GM19351 (cell line): ENCODE measurements at regions not wholly inside any gene's neighbourhood (a gene's known extent, or its start where the extent isn't known, plus 50 kb on each side); places are given as distances from the start of the nearest gene placed in this dataset.

Experiments used
- ATAC-seq: cut with Tn5 transposase; IDR thresholded peaks from one replicate; pipeline ENCODE4 v1.9.1; 2021; ENCODE audit warnings: mild to moderate bottlenecking, moderate library complexity; ENCODE audit not compliant: unreplicated experiment

DNA sequence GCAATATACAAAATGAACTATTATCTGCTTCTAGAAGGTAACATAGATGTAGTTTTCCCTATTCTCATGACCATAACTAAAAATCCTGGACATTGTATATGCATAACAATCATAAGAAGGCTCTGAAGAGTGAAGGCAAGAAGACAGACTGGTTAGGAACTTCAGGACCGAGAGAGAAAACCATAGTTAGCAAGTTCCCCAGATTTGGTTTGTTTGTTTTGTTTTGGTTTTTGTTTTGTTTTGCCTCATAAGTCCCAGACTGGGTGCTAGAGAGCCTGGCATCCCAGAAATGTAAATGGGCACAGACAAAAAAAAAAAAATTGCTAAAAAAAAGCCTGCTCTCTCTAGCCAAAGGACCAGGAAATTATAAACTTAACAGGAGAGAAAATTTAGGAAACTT lies 192.2 kb upstream of the FBXO11 start:
- no peak for ATAC-seq

DNA sequence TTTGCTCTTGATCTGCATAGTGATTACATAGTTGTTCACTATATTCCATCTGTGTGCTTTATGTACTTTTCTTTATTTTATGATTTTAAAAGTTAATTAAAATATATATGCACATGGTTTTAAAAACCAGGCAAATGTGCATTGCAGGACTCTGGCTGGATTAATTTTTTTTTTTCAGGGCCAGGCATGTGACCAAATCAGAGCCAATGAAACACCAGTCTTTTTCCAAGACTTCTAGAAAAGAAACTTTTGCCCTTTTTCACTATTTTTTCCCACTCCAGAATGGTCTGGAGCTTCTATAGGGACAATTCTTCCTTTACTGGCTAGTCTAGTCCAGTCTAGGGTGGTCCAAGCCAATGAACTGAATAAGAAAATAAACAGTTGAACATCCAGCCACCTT lies 198.1 kb upstream of the FBXO11 start:
- ATAC-seq = no peak

DNA sequence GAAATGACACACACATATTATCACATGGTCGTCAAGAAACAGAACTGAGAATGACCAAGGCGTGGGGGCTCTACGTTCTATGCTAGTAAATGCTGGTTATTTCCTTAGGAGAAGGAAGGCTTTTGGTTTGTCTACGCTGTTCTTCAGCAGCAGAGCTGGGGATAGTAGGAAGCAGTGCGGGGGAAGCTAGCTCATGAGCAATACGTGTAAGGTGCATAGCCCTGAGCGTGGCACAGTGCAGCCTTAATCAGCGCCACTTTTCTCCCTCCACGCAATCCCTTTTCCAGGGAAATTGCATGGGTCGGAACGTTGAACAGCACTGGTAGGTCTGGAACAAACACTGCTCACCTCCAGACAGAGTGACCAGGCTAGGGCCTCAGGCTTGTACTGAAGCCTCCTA lies 199.6 kb upstream of the FBXO11 start:
- peak; percentile 35 for ATAC-seq

DNA sequence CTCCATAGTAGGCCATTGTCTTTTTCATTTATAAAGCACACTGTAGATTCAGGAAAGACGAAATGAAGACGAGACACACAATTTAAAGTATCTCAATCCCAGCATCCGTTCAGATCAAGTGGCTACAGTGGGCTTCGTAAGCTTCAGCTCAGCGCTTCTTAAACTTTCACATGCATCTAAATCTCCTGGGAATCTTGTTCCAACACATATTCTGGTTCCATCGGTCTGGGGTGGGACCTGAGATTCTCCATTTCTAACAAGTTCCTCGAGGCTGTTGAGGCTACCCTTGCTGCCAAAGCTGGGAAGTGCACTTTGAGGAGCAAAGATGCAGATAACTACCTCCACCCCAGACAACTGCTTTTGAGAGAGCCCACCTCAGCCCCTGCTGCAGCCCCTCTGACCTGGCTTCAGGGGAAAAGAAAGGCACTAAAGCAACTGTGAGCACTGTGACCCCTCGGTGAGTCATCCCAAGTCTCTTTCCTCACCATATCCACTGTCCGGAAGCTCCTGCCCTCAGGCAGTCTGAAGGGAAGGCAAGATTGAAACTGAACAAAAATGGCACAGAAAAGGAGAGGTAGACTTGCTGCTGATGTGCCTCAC lies 201.1 kb upstream of the FBXO11 start:
- no peak for ATAC-seq

DNA sequence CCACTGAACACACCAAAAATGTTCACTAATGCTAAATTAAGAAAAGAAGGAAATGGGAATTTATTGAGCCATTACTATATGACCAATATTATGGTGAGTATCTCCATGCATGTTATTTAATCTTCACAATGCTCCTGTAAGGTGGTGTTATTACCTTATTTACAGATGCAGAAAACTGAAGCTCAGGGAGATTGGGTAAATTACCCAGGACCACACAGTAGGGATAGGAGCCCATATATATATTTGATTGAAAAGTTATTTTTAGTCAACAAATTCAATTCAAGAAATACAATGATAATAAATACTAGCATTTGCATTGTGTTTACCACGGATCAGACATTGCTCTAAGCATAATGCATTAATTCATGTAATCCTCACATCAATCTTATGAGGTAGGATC lies 202.2 kb upstream of the FBXO11 start:
- no peak for ATAC-seq

DNA sequence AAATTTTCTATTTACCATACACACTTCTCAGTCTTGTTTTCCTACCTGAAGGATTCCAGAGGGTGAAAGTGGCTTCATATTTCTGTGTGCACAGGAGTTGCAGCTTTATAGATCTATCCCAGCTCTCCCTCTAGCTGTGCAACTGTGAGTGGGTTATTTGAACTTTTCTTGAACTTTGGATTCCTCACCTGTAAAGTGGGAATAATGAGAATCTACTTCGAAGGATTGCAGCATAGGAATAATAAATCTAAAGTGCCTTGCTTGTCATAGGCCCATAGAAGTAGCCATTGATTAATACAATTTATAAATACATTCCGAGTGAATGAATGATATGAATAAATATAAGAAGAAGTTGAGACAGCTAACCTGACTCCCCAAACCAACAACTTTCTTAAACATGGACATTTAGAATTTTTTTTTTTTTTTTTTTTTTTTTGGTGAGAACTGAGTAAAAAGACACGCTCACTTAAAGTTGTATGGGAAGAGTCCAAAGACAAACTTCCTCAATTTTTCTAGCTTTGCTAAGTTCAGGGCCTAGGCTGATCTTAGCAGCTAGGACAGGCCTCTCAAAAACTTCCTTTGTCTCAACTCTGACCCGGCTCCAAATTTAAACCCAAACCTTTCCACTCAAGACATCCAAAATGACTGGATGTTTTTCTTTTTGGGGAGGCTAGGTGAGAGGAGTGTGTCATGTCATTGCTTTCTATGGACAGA lies 203.3 kb upstream of the FBXO11 start:
- ATAC-seq = no peak

DNA sequence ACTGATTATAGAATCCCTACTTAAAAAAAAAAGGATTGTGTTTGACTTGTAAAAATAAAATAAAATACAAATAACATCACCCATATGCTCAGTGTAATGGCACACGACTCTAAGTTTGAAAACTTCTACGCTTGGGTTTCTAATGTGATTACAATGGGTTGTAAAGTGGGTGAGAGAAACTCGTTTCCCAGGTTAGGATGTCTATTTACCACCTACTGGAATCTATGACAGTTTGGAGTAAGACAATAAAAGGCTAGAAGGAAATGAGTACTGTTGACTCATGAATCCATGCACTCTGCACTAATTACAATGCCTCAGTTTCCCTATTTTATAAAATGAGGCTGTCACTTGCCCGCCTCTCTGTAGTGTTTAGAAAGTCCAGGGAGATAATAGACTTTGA lies 204.0 kb upstream of the FOXN2 start:
- no peak for ATAC-seq

DNA sequence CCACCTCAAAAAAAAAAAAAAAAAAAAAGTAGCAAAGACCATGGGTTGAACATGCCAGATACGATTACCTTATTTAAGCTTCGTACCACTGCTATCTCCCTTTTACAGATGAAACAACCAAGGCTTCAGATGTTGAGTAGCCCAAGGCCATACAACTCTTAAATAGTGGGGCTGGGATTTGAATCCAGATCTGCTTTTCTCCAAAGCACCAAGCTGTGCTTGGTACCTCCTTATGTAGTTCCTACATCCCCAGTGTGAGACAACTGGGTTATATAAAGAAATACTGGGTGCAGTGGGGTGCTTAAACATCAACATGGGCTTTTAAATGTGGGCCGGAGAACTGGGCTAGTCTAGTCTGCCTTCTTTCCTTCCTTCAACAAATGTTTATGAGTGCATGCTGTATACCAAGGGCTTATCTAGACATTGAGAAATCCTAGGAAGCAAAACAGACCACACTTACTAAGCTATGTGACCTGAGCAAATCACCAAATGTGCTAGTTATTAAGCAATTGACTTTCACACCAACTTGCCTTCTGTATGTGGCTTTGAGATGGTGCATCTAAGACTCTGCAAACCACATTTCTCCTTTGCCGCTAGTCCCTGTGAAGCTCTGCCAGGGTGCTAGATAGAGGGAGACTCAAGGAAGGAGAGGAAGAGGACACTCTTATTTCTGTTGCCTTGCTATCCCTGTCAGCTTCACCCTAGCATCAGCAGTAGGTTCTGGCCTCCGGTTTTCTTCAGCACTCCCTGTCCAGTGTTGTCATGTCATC lies 201.4 kb upstream of the FOXN2 start:
- no peak for ATAC-seq

DNA sequence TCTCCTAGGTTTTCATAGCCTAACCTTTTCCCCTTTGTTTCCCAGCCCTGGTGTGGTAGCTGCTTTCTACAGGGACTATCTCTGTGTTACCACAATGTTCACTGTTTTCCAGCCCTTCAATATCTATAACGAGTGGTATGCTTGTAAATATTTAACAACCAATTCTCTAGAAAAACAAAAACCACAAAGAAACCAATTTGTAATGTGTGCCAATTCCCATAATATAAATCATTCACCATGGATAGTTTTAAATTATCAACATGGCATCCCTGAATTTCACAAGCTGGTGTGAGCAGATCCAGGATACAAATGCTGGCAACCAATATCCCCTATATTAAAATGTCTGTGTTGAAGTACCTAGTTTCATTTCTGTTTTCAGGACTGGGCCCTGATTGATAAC lies 200.7 kb upstream of the FOXN2 start:
- ATAC-seq = no peak

DNA sequence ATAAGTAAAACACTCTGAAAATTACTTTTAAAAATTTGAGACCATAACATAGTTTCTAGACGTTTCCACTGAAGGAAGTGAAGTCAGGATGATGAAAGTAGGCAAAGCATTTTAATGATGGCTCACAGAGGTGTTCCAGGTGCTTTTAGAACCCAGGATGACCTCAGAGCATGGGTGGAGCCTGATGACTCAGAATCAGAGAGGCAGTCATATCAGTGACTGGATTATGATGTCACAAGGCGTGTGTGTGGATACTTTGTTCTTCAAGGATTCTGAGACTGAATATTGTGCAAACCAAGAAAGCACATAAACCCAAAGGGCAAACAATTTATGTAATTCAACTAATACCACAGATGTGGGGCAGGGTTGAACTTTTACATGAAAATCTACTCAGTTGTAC lies 200.2 kb upstream of the FOXN2 start:
- ATAC-seq = peak; percentile 52

DNA sequence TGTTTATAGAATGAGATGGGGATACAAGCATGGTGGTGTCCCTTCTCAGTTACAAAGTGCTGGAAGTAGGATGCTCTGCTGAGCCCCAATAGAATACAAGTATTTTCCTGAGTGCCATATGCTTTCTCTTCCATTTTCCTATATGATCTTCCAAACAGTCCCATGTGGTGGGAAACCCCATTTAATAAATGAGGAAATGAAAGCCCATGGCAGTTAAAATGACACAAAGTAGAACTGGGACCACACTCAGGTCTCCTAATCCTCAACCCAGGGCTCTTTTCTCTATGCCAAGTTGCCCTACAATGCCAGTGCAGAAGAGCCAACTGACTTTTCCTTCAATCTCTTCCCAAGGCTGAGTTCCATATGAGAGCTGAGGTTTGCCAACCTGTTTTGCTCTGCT lies 198.0 kb upstream of the FOXN2 start:
- ATAC-seq = no peak

DNA sequence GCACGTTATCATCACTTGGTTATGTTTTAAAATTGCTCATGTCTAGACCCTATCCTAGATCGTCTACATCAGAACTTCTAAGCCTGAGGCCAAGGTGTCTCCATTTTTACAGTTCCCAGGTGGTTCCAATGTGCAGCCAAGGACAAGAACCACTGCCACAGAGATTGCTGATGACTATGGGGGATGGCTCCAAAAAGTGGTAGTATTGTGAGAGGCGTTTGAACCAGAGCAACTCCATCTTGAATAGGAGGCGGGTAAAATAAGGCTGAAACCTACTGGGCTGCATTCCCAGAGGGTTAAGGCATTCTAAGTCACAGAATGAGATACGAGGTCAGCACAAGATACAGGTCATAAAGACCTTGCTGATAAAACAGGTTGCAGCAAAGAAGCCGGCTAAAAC lies 195.6 kb upstream of the FOXN2 start:
- no peak for ATAC-seq

DNA sequence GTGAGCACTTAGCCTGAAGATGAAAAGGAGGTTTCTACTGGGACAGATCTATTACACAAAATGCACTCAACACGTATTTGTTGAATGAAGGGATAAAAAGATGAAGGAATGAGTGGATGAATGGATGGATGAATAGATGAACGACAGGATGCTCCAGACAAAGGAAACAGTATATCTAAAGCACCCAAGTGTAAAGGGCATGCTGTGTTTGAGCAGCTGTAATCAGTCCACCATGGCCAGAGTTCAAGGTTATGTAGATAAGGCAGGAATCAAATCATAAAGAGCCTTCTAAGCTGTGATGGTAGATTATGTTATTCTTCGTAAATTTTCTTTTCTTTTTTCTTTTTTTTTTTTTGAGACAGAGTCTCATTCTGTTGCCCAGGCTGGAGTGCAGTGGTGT lies 194.4 kb upstream of the FOXN2 start:
- no peak for ATAC-seq

DNA sequence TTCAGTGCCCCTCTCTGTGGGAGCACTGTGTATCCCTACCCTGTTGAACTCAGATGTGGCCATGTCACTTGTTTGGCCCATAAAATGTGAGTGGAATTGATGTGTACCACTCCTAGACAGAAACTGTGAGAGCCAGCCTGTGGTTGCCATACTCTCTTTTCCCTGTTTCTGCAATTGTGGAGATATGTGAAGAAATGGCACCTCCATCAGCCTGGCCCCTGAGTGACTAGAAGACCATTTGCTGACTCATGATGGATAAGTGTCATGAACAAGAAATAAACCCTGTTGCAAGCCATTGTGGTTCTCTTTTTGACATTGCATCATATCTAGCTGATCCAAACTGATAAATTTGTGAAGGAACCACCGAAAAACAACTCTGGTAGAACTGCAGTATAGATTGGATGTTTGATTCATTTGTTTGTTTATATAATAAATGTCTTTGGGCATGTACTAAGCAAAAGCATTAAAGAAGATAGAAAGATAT lies 193.7 kb upstream of the FOXN2 start:
- no peak for ATAC-seq

DNA sequence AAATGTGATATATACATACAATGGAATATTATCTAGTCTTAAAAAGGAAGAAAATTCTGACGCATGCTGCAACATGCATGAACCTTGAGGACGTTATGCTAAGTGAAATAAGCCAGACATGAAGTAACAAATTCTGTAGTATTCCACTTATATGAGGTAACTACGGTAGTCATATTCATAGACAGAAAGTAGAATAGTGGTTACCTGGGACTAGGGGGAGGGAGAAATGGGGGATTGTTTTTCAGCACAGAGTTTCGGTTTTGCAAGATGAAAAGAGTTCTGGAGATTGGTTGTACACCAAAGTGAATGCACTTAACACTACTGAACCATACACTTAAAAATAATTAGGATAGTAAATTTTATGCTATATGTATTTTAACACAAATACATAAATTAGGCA lies 192.3 kb upstream of the FOXN2 start:
- ATAC-seq = no peak

DNA sequence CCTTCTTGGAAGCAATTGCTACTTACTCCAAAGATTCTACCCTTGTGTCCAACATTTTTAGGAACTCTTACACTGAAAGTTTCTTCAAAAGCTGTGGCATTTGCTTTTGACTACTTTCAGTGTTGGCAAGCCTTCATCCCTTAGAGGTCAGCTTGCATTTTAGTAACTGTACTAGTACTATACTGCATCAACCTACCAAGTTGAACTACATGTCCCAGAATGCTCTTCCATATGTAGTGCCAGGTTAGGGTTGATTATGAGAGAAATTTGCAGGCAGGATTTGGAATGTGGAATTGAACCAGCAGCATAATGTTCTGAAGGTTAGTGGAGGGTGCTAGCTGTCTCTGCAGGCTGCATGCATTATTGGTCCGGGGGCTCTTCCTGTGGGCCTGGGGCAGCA lies 189.9 kb upstream of the FOXN2 start:
- ATAC-seq = no peak

DNA sequence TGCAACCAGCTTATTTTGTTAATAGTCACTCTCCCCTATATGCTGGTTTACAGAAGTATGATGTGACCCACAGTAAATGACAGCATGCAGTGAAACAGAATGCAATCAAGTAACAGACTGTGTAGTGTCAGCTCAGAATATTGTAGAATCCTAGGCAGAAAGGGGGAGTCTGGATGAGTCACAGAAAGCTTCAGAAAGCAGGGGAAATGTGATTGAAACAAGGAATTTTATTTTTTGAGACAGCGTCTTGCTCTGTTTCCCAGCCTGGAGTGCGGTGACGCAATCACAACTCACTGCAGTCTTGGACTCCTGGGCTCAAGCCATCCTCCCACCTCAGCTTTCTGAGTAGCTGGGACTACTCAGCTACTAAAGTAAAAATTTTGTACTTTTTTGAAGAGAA lies 188.3 kb upstream of the FOXN2 start:
- ATAC-seq = no peak

DNA sequence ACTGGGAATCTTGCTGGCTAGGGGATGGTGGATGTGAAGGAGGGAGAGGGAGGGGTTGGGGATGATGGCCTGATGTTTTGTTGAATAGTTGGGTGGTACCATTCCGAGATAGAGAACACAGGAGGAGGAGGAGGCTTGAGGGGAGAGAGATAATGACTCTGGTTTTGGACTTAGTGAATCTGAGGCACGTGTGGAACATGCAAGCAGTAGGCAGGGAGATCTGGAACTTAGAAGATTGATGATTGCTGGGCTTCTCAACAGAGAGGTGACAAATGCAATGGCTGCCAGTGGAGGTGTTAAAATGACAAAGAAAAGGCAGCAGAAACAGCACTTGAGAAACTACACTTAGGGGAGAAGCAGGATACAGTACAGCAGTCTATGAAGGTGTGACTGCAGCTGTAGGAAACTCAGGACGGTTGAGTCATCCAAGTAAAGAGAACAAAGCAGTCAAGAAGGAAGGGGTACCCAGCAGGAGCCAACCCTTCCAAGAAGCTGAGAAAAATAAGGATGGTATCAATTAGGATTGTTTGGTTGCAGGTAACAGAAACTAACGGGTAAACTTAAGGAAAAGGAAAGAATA lies 186.8 kb upstream of the FOXN2 start:
- ATAC-seq = no peak

DNA sequence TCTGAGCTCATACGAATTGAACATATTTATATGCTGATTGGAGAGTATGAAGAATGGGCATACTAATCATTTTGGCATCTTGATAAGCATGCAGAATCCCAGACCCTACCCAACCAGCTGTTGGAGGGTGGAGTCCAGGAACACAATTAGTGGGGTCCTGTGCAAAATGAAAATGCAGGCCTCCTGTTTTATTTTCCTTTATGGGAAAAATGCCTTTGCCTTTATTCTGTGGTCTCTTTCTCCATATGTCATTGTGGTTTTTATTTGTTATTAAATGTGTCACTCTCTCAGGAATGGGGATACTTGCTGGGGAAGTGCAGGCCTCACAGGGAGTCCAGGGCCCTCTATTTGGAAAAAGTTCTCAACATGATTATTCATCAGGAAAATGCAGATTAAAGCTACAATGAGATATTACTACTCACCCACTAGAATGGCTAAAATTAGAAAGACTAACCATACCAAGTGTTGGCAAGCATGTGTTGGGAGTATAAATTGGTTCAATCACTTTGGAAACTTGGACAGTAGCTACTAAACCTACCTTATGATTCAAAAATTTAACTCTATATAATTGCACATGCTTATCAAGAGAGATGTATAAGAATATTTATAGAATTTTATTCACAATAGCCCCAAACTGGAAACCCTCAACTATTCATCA lies 185.1 kb upstream of the FOXN2 start:
- ATAC-seq = no peak

DNA sequence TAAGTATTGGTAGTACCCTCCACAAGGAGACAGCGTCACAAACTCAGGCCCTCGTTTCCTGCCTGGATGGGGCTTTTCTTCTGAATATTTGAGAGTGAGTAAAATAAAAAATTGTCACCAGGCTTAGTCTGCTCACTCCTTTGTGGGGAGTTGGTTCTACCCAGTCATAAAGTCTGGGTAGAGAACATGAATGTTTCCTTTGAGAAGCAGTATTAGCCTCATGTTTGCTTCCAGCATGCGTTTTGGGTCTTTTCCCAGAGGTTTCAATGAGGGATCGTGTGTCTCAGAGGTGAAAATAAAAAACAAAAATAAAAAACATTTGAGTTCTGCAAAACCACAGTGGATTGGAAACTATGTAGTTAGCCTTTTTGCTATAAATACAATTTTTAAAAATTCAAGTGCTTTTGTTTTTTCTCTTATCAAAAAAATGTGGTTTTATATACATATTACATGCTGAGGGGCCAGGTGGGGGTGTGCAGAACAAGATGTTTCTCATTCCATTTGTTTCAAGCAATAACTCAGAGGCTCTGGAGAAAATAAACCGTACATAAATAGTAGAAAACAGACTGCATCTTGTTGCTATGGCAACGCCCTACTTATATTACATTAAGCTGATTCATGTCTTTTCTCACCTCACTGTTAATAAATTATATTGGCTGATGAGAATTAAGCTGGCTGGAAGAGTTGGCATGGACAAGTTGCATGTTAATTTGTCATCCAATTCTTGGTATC lies 182.8 kb upstream of the FOXN2 start:
- no peak for ATAC-seq

DNA sequence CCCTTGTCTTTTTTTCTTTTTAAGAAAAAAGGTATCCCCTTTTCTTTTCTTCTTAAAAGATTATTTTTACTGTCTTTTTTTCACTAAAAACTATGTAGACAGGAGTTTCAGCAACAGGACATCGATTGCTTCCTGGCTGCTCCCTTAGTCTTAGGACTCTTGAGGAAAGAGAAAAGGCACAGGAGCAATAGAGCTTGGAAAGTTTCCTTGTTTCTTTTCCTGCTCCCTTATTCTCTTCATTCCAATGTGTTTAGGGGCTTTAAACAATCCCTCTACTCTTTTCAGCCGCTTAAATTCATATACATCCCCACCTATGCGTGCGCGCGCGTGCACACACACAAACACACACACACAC lies 182.2 kb upstream of the FOXN2 start:
- ATAC-seq = no peak
